Astrocyte (in vitro differentiated cells and primary cell): ENCODE measurements at regions not wholly inside any gene's neighbourhood (a gene's known extent, or its start where the extent isn't known, plus 50 kb on each side); places are given as distances from the start of the nearest gene placed in this dataset.

Source experiments
- EZH2 ChIP-seq: IDR thresholded peaks from 2 replicates; pipeline ENCODE4 v1.6.1; 2012; ENCODE audit warnings: mild to moderate bottlenecking, low read length, inconsistent platforms; ENCODE audit not compliant: insufficient read depth
- TF ChIP-seq, protein P1 (sequence below): IDR thresholded peaks from 2 replicates; pipeline ENCODE4 v1.5.1; 2011; ENCODE audit warnings: low read depth, mild to moderate bottlenecking, inconsistent platforms, low read length, moderate library complexity; ENCODE audit not compliant: insufficient read depth

DNA sequence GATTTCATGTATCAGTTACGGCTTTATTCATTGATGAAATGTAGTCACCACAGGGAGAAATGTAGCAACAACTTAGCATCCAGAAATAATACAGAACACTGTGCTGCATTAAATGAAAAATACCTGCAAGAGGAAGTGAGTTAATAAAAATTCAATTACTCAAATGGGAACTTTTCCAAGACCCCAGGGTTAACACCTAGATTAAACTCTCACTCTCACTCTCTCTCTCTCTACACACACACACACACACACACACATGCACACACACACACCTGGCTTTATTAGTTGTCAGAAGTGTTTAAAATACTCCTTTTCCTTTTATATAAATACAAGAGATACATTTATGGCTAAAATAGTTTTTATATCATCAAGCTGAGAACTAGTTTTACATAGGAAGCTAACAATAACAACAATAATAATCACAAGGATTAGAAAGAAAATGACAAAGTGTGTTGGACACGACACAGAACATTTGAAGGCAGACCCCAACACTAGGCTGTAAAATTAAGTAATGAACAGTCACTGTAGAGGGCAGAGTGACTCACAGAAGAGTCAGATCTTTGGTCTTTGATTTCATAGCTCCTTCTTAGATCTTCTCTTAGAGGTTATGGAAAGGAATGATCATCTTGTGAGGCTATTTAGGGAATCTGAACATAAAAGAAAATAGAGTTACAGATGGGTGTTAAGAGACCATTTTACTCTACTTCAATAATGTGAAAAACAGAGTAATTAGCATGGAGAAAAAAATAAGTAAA, 1266.0 kb upstream of the ADGRL2 start:
- TF ChIP-seq, protein P1, sequence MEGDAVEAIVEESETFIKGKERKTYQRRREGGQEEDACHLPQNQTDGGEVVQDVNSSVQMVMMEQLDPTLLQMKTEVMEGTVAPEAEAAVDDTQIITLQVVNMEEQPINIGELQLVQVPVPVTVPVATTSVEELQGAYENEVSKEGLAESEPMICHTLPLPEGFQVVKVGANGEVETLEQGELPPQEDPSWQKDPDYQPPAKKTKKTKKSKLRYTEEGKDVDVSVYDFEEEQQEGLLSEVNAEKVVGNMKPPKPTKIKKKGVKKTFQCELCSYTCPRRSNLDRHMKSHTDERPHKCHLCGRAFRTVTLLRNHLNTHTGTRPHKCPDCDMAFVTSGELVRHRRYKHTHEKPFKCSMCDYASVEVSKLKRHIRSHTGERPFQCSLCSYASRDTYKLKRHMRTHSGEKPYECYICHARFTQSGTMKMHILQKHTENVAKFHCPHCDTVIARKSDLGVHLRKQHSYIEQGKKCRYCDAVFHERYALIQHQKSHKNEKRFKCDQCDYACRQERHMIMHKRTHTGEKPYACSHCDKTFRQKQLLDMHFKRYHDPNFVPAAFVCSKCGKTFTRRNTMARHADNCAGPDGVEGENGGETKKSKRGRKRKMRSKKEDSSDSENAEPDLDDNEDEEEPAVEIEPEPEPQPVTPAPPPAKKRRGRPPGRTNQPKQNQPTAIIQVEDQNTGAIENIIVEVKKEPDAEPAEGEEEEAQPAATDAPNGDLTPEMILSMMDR: no peak
- no peak for TF ChIP-seq EZH2
